SK-N-DZ (cell line): ENCODE measurements at regions not wholly inside any gene's neighbourhood (a gene's known extent, or its start where the extent isn't known, plus 50 kb on each side); places are given as distances from the start of the nearest gene placed in this dataset.
"Not testable (repeated sequence)": the region's sequence is repeated elsewhere in the genome, so short reads cannot be mapped to it uniquely, and the experiment has no call there.

ENCODE experiments used
- DNase-seq: peaks from one replicate; pipeline ENCODE4 v3.0.0-alpha.2; 2015; ENCODE audit warnings: low spot score

DNA sequence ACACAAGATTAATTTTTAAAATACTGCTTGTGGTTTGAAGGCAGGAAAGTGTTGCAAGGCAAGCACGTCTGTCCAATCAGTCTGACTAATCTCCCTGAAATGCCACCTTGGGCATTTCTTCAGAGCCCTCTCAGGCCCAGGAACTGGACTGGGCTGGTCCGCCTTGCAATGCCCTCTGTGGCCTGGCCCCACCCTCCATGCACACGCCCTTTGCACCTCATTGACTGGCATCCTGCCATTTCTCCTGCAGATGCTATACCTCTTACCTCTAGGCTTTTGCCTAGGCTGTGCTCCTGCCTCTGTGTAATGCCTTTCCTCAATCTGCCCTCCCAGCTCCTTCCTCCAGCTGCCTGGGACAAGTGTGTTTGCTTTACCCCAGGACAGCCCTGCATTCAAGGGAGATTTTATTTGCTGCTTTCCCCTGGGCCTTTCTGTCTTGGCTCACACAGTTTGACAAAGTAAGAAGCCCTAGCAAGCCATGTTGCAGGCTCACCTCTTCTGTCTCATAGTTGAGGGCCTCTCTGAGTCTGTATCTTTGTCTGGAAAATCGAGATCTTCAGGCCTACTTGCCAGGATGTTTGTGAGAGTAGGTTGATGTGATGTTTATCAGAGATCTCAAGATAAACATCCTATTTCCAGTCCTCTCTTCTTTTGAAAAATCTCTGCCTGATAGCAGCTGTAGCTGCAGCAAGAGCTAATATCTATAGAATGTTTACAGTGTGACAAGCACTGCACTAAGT lies 149.2 kb upstream of the JUN start:
- DNase-seq, result no peak

DNA sequence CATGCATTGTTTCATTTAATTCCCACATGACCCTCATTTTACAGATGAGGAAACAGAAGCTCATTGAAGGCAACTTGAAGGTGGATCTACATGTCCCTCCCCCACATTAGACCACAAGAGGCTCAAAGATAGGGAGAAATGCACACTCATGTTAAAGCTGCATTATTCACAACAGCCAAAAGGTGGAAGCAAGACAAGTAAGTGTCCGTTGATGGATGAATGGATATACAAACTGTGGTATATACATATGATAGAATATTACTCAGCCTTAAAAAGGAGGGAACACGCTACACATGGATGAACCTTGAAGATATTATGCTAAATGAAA lies 149.7 kb upstream of the JUN start:
- DNase-seq, result no peak

GRCh38 chr1:58934706-58935105 lies 150.9 kb upstream of the JUN start:
- DNase-seq, result no peak

- no peak for DNase-seq
Measured at GRCh38 chr1:58936973-58937372, 153.1 kb upstream of the JUN start.

GRCh38 chr1:58939146-58939545 lies 155.3 kb upstream of the JUN start:
- DNase-seq, result no peak

GRCh38 chr1:58939666-58940370 lies 156.0 kb upstream of the JUN start:
- DNase-seq, result no peak

DNA sequence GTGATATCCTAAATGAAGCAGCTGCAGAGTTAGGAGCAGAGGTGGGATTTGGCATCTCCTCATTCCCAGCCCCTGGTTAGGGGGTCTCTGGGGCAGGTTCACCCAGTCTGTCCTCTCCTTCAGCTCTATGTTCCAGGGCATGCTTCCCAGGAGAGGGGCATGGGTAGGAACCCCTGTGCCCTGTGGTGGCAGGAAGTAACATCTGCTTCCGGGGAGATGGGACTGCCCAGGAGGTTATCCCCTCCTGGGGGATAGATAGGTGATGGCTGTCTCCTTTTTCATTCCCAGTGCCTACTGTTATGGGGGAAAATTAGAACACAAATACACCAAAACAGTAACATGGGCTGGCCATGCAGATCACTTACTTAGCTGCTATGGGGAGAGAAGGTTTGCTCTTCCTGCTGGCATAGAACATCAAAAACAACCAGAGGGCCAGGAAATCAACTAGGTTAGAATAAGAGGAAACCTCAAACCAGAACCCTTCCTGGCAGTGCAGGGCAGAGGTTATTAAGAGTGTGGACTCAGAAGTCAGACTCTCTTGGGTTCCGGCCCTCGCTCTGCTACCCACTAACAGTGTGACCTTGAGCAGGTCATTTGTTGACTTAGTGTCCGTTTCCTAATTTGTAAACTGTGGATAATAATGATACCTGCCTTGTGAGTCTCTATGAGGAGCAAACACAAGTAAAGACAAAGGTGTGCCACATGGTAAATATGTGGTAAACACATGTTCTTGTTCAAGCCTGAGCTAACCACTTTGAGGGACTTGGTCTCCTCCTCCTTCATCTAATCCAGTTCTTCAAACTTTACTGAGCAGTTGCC lies 157.8 kb upstream of the JUN start:
- DNase-seq, result no peak

DNA sequence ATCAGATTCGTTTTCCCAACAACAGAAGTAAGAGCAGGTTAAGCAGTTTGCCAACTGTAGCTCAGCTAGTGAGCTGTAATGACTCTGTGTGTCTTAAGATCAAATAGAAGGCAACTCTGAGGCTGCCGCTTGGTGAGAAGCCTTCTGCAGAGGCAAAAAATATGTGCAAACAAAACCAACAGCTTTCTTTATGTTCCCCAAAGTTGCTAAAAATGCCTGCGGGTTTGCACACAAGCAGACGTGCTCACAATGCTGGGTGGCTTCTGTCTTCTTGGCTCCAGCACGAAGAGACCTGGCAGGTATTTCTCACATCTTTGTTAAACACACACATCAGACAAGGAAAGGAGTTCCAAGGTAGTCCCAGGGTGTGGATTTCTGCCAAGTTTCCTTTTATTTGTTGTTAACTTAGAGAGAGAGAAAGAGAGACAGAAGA lies 158.9 kb upstream of the JUN start:
- no peak for DNase-seq

GRCh38 chr1:58943776-58944175 lies 159.9 kb upstream of the JUN start:
- no peak for DNase-seq

DNA sequence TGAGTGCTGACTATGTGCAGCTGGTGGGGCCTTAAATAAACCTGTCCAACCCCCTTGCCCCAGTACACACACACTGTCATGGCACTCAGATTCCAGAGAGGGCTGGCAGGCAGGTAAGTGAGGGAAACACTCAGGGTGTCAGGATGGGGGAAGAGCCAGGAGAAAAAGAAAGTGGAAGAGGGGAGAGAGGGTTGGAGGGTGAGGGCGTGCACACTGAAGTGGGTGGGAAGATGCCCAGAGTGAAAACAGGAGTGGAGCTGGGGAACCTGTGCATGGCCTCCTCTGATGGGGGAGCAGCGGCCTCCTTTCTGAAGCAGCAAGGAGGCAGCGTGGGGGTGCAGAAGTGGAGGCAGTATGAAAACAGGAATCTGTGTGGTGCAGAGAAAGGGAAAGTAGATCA lies 160.6 kb upstream of the JUN start:
- DNase-seq, result no peak

DNA sequence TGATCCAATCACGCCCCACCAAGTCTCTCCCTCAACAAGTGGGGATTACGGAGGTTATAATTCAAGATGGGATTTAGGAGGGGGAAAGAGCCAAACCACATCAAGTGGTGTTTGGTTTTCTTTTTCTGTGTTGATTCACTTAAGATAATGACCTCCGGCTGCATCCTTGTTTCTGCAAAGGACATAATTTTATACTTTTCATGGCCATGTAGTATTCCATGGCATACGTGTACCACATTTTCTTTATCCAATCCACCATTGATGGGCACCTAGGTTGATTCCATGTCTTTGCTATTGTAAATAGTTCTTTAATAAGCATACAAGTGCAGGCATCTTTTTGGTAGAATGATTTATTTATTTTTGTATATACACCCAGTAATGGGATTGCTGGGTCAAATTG lies 162.5 kb upstream of the JUN start:
- DNase-seq, result no peak

- no peak for DNase-seq
Measured at GRCh38 chr1:58948671-58949070, 164.8 kb upstream of the JUN start.

DNA sequence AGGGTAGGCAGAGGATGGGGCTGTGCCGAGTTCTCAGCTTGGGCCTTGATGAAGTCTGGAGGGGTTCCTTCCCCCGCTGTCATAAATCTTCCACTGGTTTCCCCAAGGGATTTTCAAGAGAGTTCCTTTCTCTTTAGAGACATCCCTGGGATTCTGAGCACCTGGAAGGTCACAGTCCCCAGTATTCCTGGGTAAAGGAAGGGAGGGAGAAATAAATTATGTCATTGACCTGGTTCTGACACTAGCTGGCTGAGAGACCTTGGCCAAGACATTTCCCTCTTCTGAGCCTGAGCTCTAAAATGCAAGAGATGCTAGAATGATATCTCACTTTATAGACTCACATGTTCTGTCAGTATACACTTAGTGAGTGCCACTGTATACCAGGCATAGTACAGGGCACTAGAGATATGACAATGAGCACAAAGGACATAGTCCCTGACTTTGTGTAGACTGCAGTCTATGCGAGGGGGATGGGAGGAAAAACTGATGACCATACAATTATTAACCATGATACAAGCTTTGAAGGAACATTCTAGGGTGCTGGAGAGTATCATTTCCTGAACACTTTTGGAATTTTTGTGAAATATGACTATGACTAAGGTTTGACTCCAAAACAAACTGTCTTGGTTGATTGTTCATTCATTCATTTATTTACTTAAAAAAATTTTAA lies 165.8 kb upstream of the JUN start:
- DNase-seq, result no peak

- DNase-seq, result no peak
Measured at GRCh38 chr1:58950897-58951296, 167.1 kb upstream of the JUN start.

- DNase-seq, result not testable (repeated sequence)
Measured at GRCh38 chr1:58953951-58954350, 170.1 kb upstream of the JUN start.

- not testable (repeated sequence) for DNase-seq
Measured at GRCh38 chr1:58963287-58963686, 179.4 kb upstream of the JUN start.

DNA sequence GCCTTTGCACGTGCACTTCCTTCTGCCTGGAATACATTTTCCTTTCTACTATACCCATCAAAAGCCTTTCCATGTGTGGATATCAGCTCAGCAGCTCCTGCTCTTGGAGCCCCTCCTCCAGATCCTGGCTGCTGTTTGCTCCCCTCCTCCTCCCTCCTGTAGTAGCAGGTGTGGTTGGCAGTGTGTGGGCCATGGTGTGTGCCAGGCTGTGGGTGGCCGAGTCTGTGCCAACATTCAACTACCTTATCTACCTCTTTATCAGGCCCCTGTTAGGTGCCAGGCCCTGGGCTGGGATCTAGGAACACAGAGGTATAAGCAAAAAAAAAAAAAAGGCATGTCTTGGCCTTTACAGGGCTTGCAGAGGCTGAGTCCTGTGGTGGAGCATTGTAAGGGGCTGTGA lies 180.6 kb upstream of the JUN start:
- DNase-seq, result no peak

GRCh38 chr1:58964880-58965279 lies 181.0 kb upstream of the JUN start:
- DNase-seq, result no peak

- no peak for DNase-seq
Measured at GRCh38 chr1:58966103-58966916, 182.5 kb upstream of the JUN start.

GRCh38 chr1:58966917-58967740 lies 183.3 kb upstream of the JUN start:
- no peak for DNase-seq
